Esophagus squamous epithelium (tissue), 5 donors: ENCODE measurements at regions not wholly inside any gene's neighbourhood (a gene's known extent, or its start where the extent isn't known, plus 50 kb on each side); places are given as distances from the start of the nearest gene placed in this dataset.

Experiments
- DNase-seq: peaks from one replicate; lab custom pipeline; 2025; lab: John Stamatoyannopoulos, UW
- H3K27ac ChIP-seq, 4 donors: fragments of 200-600 bp; sonication (generic); one replicate each; pipeline ENCODE4 v1.5.1; 2016 to 2019; ENCODE audit warnings: mild to moderate bottlenecking in 1 of 4
- H3K27me3 ChIP-seq, 4 donors: fragments of 200-600 bp; sonication (generic); 1 replicate in 3 of 4; 2 replicates in 1 of 4; pipeline versions ENCODE4 v1.5.1 to v1.6.0; 2017 to 2021; ENCODE audit warnings: antibody characterized with exemption in 1 of 4
- H3K36me3 ChIP-seq, 3 donors: fragments of 200-600 bp; sonication (generic); one replicate each; pipeline ENCODE4 v1.5.1; 2016 to 2019
- H3K4me1 ChIP-seq, 3 donors: fragments of 200-600 bp; sonication (generic); one replicate each; pipeline ENCODE4 v1.5.1; 2017 to 2019
- H3K4me3 ChIP-seq, 4 donors: fragments of 200-600 bp; sonication (generic); 1 replicate in 3 of 4; 2 replicates in 1 of 4; pipeline ENCODE4 v1.5.1; 2016 to 2019; ENCODE audit warnings: mild to moderate bottlenecking in 2 of 4, moderate library complexity in 1 of 4
- H3K9me3 ChIP-seq, 3 donors: fragments of 200-600 bp; sonication (generic); one replicate each; pipeline ENCODE4 v1.5.1; 2016 to 2019
- CTCF ChIP-seq, 6 experiments: fragments of 450-650 bp in 4 of 6; fragments of 200-600 bp in 2 of 6; sonication (generic) in 2 of 6; IDR thresholded peaks; one replicate each; pipeline ENCODE4 v1.5.1; 2016 to 2019; ENCODE audit warnings: antibody characterized with exemption in 6 of 6, mild to moderate bottlenecking in 4 of 6, moderate library complexity in 4 of 6
- POLR2A ChIP-seq, 4 donors: fragments of 450-650 bp; IDR thresholded peaks; one replicate each; pipeline ENCODE4 v1.6.1; 2017; ENCODE audit warnings: antibody characterized with exemption in 4 of 4, mild to moderate bottlenecking in 4 of 4, moderate library complexity in 3 of 4
- WGBS, 2 donors: methylation state at CpG; one replicate each; pipeline ENCODE4 v1.1.5; 2018; 5-methylcytosine and 5-hydroxymethylcytosine counted together
- intact Hi-C: fragments of 100-400 bp; cut with DNase I; formaldehyde crosslinking; loops from one replicate; pipeline ENCODE4 v1.15.0; 2022
- donor health status: DM: yes; HTN: yes; CAD: no.

GRCh38 chr21:16775076-16775475, 737.8 kb upstream of the CXADR start:
- no peak for DNase-seq
- Histone ChIP-seq H3K9me3 (no peaks in the 10 kb centered on the region), H3K36me3 (no peaks in the 10 kb centered on the region), H3K27ac (no peak overlapping the region), H3K4me3 (no peak overlapping the region), H3K4me1 (no peaks in the 10 kb centered on the region), H3K27me3 (no peaks in the 10 kb centered on the region)
- TF ChIP-seq CTCF (IDR thresholded peaks at IDR 0.05) (no peak), POLR2A (IDR thresholded peaks at IDR 0.05) (no peak)
- 50 to 78% methylated on average over 5 of the region's 5 CpGs for WGBS, 2 donors
- intact Hi-C loops, result no loop called here

GRCh38 chr21:16777041-16777720, 735.7 kb upstream of the CXADR start:
- no peaks in the 10 kb centered on the region for H3K36me3 ChIP-seq
- intact Hi-C loops, result no loop called here
- no peak overlapping the region for H3K4me3 ChIP-seq
- H3K9me3 ChIP-seq, result no peaks in the 10 kb centered on the region
- H3K27me3 ChIP-seq, result no peaks in the 10 kb centered on the region
- WGBS, 2 donors, result 54% methylated on average over 6 of the region's 6 CpGs
- no peak for DNase-seq
- TF ChIP-seq CTCF (IDR thresholded peaks at IDR 0.05) (no peak), POLR2A (IDR thresholded peaks at IDR 0.05) (no peak)
- no peak overlapping the region for H3K27ac ChIP-seq
- H3K4me1 ChIP-seq, result no peaks in the 10 kb centered on the region

- H3K27me3 ChIP-seq, result no peaks in the 10 kb centered on the region
- no peak overlapping the region for H3K27ac ChIP-seq
- peaks cover 0 to 11% (median 0%) of the 10 kb centered on the region in 3 donors for H3K4me1 ChIP-seq
- TF ChIP-seq POLR2A (IDR thresholded peaks at IDR 0.05) (no peak), CTCF (IDR thresholded peaks at IDR 0.05) (no peak)
- H3K4me3 ChIP-seq, result no peak overlapping the region
- intact Hi-C loops, result no loop called here
- no peaks in the 10 kb centered on the region for H3K9me3 ChIP-seq
- DNase-seq, result no peak
- H3K36me3 ChIP-seq, result no peaks in the 10 kb centered on the region
- WGBS, 2 donors, result 28 to 38% methylated on average over 2 of the region's 2 CpGs
Observed at GRCh38 chr21:16788584-16788983, 724.3 kb upstream of the CXADR start.

- H3K27me3 ChIP-seq, result no peaks in the 10 kb centered on the region
- H3K4me3 ChIP-seq, result no peak overlapping the region
- intact Hi-C loops, result no loop called here
- TF ChIP-seq POLR2A (IDR thresholded peaks at IDR 0.05), result no peak
- no peak for TF ChIP-seq CTCF (IDR thresholded peaks at IDR 0.05)
- no peak for DNase-seq
- 85 to 86% methylated on average over 3 of the region's 3 CpGs for WGBS, 2 donors
- no peaks in the 10 kb centered on the region for H3K9me3 ChIP-seq
- H3K27ac ChIP-seq, result no peak overlapping the region
- no peaks in the 10 kb centered on the region for H3K36me3 ChIP-seq
- H3K4me1 ChIP-seq, result peaks cover 0 to 11% (median 0%) of the 10 kb centered on the region in 3 donors
Observed at GRCh38 chr21:16789636-16790035, 723.2 kb upstream of the CXADR start.

- TF ChIP-seq POLR2A (IDR thresholded peaks at IDR 0.05) (no peak), CTCF (IDR thresholded peaks at IDR 0.05) (no peak)
- H3K4me3 ChIP-seq, result no peak overlapping the region
- no peaks in the 10 kb centered on the region for H3K36me3 ChIP-seq
- H3K27ac ChIP-seq, result no peak overlapping the region
- no peaks in the 10 kb centered on the region for H3K27me3 ChIP-seq
- H3K9me3 ChIP-seq, result no peaks in the 10 kb centered on the region
- H3K4me1 ChIP-seq, result peaks cover 0 to 11% (median 0%) of the 10 kb centered on the region in 3 donors
- intact Hi-C loops, result no loop called here
- WGBS, 2 donors, result 79% methylated on average over 5 of the region's 5 CpGs
- DNase-seq, result no peak
Observed at GRCh38 chr21:16792101-16792500, 720.7 kb upstream of the CXADR start.
